ENCODE measurements at regions not wholly inside any gene's neighbourhood (a gene's known extent, or its start where the extent isn't known, plus 50 kb on each side); places are given as distances from the start of the nearest gene placed in this dataset.

GRCh38 chr12:115362339-115362976, 678.5 kb upstream of the TBX3 start:
- Histone ChIP-seq H3K36me3 (ENCODE audit: control insufficient read depth in 4 of 4, insufficient read depth in 4 of 4, low read length in 4 of 4) (no peaks in the 10 kb centered on the region), H3K27me3 (ENCODE audit: control insufficient read depth in 3 of 3, insufficient read depth in 3 of 3, low read length in 2 of 3) (no peaks in the 10 kb centered on the region), H3K27ac (ENCODE audit: low read depth in 1 of 2, low read length in 1 of 2) (no peak overlapping the region), H3K4me1 (ENCODE audit: control insufficient read depth in 5 of 5, insufficient read depth in 5 of 5, low read length in 5 of 5) (peaks cover 0 to 8% (median 0%) of the 10 kb centered on the region in 5 donors), H3K9me3 (ENCODE audit: control insufficient read depth in 4 of 4, insufficient read depth in 3 of 4, low read length in 3 of 4) (no peaks in the 10 kb centered on the region), H3K4me3 (no peak overlapping the region), H3K9ac (ENCODE audit: insufficient read depth in 1 of 2, low read length in 2 of 2) (no peak overlapping the region)
- DNase-seq = no peak
- ATAC-seq (ENCODE audit: insufficient read depth, low FRiP score) = no peak
- 78 to 79% methylated on average over 4 of the region's 4 CpGs for WGBS, 2 donors
- no peak for TF ChIP-seq CTCF (IDR thresholded peaks at IDR 0.05; ENCODE audit: control extremely low read depth, extremely low read depth)

GRCh38 chr12:115357681-115358080, 673.7 kb upstream of the TBX3 start:
- ATAC-seq (ENCODE audit: insufficient read depth, low FRiP score) = no peak
- no peak for TF ChIP-seq CTCF (IDR thresholded peaks at IDR 0.05; ENCODE audit: control extremely low read depth, extremely low read depth)
- 89 to 94% methylated on average over 12 of the region's 12 CpGs for WGBS, 2 donors

GRCh38 chr12:115355301-115355700, 671.3 kb upstream of the TBX3 start:
- WGBS, 2 donors = 86 to 94% methylated on average over 2 of the region's 2 CpGs
- no peak for ATAC-seq (ENCODE audit: insufficient read depth, low FRiP score)
- no peak overlapping the region for H3K27ac ChIP-seq (ENCODE audit: low read depth in 1 of 2, low read length in 1 of 2)
- peaks cover 0 to 2% (median 0%) of the 10 kb centered on the region in 5 donors for H3K4me1 ChIP-seq (ENCODE audit: control insufficient read depth in 5 of 5, insufficient read depth in 5 of 5, low read length in 5 of 5)
- no peaks in the 10 kb centered on the region for H3K27me3 ChIP-seq (ENCODE audit: control insufficient read depth in 3 of 3, insufficient read depth in 3 of 3, low read length in 2 of 3)
- H3K9me3 ChIP-seq (ENCODE audit: control insufficient read depth in 4 of 4, insufficient read depth in 3 of 4, low read length in 3 of 4) = no peaks in the 10 kb centered on the region
- TF ChIP-seq CTCF (IDR thresholded peaks at IDR 0.05; ENCODE audit: control extremely low read depth, extremely low read depth) = no peak
- H3K9ac ChIP-seq (ENCODE audit: insufficient read depth in 1 of 2, low read length in 2 of 2) = no peak overlapping the region
- H3K36me3 ChIP-seq (ENCODE audit: control insufficient read depth in 4 of 4, insufficient read depth in 4 of 4, low read length in 4 of 4) = no peaks in the 10 kb centered on the region
- no peak overlapping the region for H3K4me3 ChIP-seq
- DNase-seq = no peak

More at GRCh38 chr12:115357681-115358080, 673.7 kb upstream of the TBX3 start:
- DNase-seq = no peak
- H3K36me3 ChIP-seq (ENCODE audit: control insufficient read depth in 4 of 4, insufficient read depth in 4 of 4, low read length in 4 of 4) = no peaks in the 10 kb centered on the region
- H3K27ac ChIP-seq (ENCODE audit: low read depth in 1 of 2, low read length in 1 of 2) = no peak overlapping the region
- H3K4me3 ChIP-seq = no peak overlapping the region
- no peaks in the 10 kb centered on the region for H3K9me3 ChIP-seq (ENCODE audit: control insufficient read depth in 4 of 4, insufficient read depth in 3 of 4, low read length in 3 of 4)
- no peak overlapping the region for H3K9ac ChIP-seq (ENCODE audit: insufficient read depth in 1 of 2, low read length in 2 of 2)
- peaks cover 0 to 2% (median 0%) of the 10 kb centered on the region in 5 donors for H3K4me1 ChIP-seq (ENCODE audit: control insufficient read depth in 5 of 5, insufficient read depth in 5 of 5, low read length in 5 of 5)
- H3K27me3 ChIP-seq (ENCODE audit: control insufficient read depth in 3 of 3, insufficient read depth in 3 of 3, low read length in 2 of 3) = no peaks in the 10 kb centered on the region
